HepG2 (cell line): ENCODE measurements at regions not wholly inside any gene's neighbourhood (a gene's known extent, or its start where the extent isn't known, plus 50 kb on each side); places are given as distances from the start of the nearest gene placed in this dataset.

Experiments used
- ARHGAP35 ChIP-seq: sonication (generic); formaldehyde crosslinking; IDR thresholded peaks from 2 replicates; pipeline ENCODE4 v1.9.0; 2022; ENCODE audit warnings: mild to moderate bottlenecking, inconsistent platforms, moderate library complexity, missing genetic modification reagents, borderline replicate concordance
- ARNT ChIP-seq: fragments of 450-650 bp; IDR thresholded peaks from 2 replicates; pipeline ENCODE4 v1.6.1; 2017
- ATF1 ChIP-seq: IDR thresholded peaks from 2 replicates; pipeline ENCODE4 v1.6.1; 2016; ENCODE audit warnings: mild to moderate bottlenecking, control low read depth
- CHCHD3 ChIP-seq: sonication (generic); formaldehyde crosslinking; IDR thresholded peaks from 2 replicates; pipeline ENCODE4 v1.8.0; 2022; ENCODE audit warnings: mild to moderate bottlenecking, missing genetic modification reagents, moderate library complexity
- ELF1 ChIP-seq: sonication (generic); formaldehyde crosslinking; IDR thresholded peaks from 2 replicates; pipeline ENCODE4 v1.4.0; 2020; ENCODE audit warnings: missing genetic modification reagents
- MAFF ChIP-seq: IDR thresholded peaks from 2 replicates; pipeline ENCODE4 v1.6.1; 2011; ENCODE audit warnings: low read depth, low read length, improper control_type of control experiment
- POGK ChIP-seq: sonication (generic); formaldehyde crosslinking; conservative IDR thresholded peaks from 2 replicates; pipeline ENCODE4 v1.8.0; 2022; ENCODE audit warnings: mild to moderate bottlenecking, moderate library complexity, missing genetic modification reagents
- POGZ ChIP-seq: sonication (generic); formaldehyde crosslinking; IDR thresholded peaks from 2 replicates; pipeline ENCODE4 v1.4.0; 2020; ENCODE audit warnings: mild to moderate bottlenecking, missing genetic modification reagents
- PPARG ChIP-seq: conservative IDR thresholded peaks from 2 replicates; pipeline ENCODE4 v1.6.1; 2016; ENCODE audit warnings: missing biosample characterization, missing genetic modification reagents
- RFX1 ChIP-seq: fragments of 450-650 bp; IDR thresholded peaks from 2 replicates; pipeline ENCODE4 v1.6.1; 2017
- RFX5 ChIP-seq: IDR thresholded peaks from 2 replicates; pipeline ENCODE4 v1.6.1; 2011; ENCODE audit warnings: low read depth, low read length, improper control_type of control experiment
- RFXANK ChIP-seq: IDR thresholded peaks from 2 replicates; pipeline ENCODE4 v1.6.1; 2016
- TBX3 ChIP-seq: fragments of 450-650 bp; IDR thresholded peaks from 2 replicates; pipeline ENCODE4 v1.6.1; 2017; ENCODE audit warnings: antibody characterized with exemption, mild to moderate bottlenecking, inconsistent platforms, borderline replicate concordance
- ZNF121 ChIP-seq: sonication (generic); formaldehyde crosslinking; IDR thresholded peaks from 2 replicates; pipeline ENCODE4 v1.5.0; 2020; ENCODE audit warnings: mild to moderate bottlenecking, missing genetic modification reagents
- ZNF142 ChIP-seq: sonication (generic); formaldehyde crosslinking; IDR thresholded peaks from 2 replicates; pipeline ENCODE4 v1.4.0; 2020; ENCODE audit warnings: missing genetic modification reagents
- ZNF333 ChIP-seq: sonication (generic); formaldehyde crosslinking; IDR thresholded peaks from 2 replicates; pipeline ENCODE4 v1.4.0; 2020; ENCODE audit warnings: mild to moderate bottlenecking, missing genetic modification reagents, borderline replicate concordance
- ZNF335 ChIP-seq: sonication (generic); formaldehyde crosslinking; IDR thresholded peaks from 2 replicates; pipeline ENCODE4 v1.4.0; 2020; ENCODE audit warnings: missing genetic modification reagents
- ZNF382 ChIP-seq: sonication (generic); formaldehyde crosslinking; IDR thresholded peaks from 2 replicates; pipeline ENCODE4 v1.5.0; 2020; ENCODE audit warnings: missing genetic modification reagents, mild to moderate bottlenecking, borderline replicate concordance
- ZNF430 ChIP-seq: sonication (generic); formaldehyde crosslinking; IDR thresholded peaks from 2 replicates; pipeline ENCODE4 v1.9.0; 2021; ENCODE audit warnings: mild to moderate bottlenecking, missing genetic modification reagents
- ZNF512B ChIP-seq: sonication (generic); formaldehyde crosslinking; IDR thresholded peaks from 2 replicates; pipeline ENCODE4 v1.5.1; 2020; ENCODE audit warnings: missing genetic modification reagents, mild to moderate bottlenecking, borderline replicate concordance
- ZNF724P ChIP-seq: sonication (generic); formaldehyde crosslinking; IDR thresholded peaks from 2 replicates; pipeline ENCODE4 v1.8.0; 2022; ENCODE audit warnings: missing genetic modification reagents, borderline replicate concordance

- TF ChIP-seq ATF1 (no peak), ZNF142 (CRISPR knock-in tag) (no peak), ZNF512B (no peak), ELF1 (CRISPR knock-in tag) (no peak), TBX3 (no peak), ZNF382 (CRISPR knock-in tag) (no peak), ZNF335 (CRISPR knock-in tag) (no peak), ZNF724P (no peak), POGK (CRISPR knock-in tag) (no peak), RFX5 (no peak), ZNF121 (CRISPR knock-in tag) (no peak), RFXANK (CRISPR knock-in tag) (no peak), POGZ (CRISPR knock-in tag) (peak; percentile 71; the same call in 1 of the 2 replicates), MAFF (peak; percentile 42; the same call in 1 of the 2 replicates), ARHGAP35 (CRISPR knock-in tag) (no peak), ZNF333 (no peak), PPARG (0 out of 2 replicates have a peak, but pooled peaks have one; percentile 22), ARNT (no peak), RFX1 (no peak), ZNF430 (no peak; the same call in 1 of the 2 replicates), CHCHD3 (CRISPR knock-in tag) (no peak)
Measured at GRCh38 chr2:31812051-31812798, 198.6 kb downstream of the MEMO1 start (continued).
